Activated CD4-positive, alpha-beta T cell treated with anti-CD3 and anti-CD28 coated beads, Interleukin-2, amount 50 U/mL, for 24 hours (primary cell): ENCODE measurements at regions not wholly inside any gene's neighbourhood (a gene's known extent, or its start where the extent isn't known, plus 50 kb on each side); places are given as distances from the start of the nearest gene placed in this dataset.
"Not testable (repeated sequence)": the region's sequence is repeated elsewhere in the genome, so short reads cannot be mapped to it uniquely, and the experiment has no call there.

ENCODE experiments used
- DNase-seq, 2 donors: peaks; one replicate each; pipeline ENCODE4 v3.0.0-alpha.2; 2020; ENCODE audit warnings: low read depth in 1 of 2, low spot score in 1 of 2

GRCh38 chr1:181324797-181325616 is 158.3 kb upstream of the CACNA1E start:
- DNase-seq = peak in 1 of 2 donors; percentile 64

- not testable (repeated sequence) for DNase-seq
Observed at GRCh38 chr1:181325765-181326164, 157.6 kb upstream of the CACNA1E start.

GRCh38 chr1:181326348-181326747 is 157.0 kb upstream of the CACNA1E start:
- DNase-seq = no peak

DNA sequence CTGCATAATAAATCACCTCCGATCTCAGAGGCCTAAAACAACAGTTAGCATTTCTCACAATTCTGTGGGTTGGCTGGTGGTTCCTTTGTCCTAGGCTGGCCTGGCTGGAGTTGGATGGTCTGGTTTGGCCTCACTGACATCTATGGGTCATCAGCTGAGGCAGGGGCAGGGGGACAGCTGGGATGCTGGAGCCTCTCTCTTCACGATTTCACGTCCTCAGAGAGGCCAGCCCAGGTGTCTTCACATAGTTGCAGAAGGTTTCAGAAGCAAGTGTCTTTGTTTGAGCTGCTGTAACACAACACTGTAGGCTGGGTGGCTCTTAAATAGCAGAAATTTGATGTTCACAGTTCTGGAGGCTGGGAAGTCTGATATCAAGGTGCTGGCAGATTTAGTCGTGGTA is 155.5 kb upstream of the CACNA1E start:
- no peak for DNase-seq

DNA sequence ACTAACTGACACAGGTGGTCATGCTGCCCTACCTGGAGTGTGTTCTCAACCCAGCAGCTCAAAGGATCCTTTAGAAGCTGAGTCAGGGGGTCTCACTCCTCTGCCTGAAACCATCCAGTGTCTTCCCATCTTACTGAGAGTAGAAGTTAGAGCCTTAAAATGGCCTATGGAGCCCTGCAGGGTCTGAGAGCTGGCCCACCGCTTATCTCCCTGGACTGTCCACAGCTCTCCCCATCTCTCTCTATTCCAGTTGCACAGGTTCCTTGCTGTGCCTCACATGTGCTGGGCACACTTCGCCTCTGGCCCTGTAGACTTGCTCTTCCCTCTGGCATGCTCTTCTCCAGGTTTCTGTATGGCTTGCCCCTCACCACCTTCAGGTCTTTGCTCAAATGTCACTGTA is 148.6 kb upstream of the CACNA1E start:
- no peak for DNase-seq

DNA sequence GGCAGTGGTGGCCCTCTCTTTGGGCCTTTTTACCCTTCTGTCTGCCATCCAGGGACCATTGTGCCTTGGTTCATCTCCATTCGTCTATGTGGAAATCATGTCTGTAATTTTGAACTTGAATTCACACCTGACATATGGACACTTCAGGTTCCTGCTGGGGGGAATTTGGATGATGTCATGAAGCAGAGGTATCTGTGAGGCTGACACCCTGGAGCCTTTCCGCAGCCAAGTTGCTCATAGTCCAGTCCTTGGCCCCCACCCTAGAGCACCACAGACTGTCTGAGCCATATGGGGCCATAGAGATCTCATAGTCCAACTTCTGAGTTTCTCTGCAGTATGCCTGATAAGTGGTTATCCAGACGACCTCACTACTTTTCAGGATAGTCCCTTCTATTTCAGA is 147.7 kb upstream of the CACNA1E start:
- no peak for DNase-seq

GRCh38 chr1:181341026-181341632 is 142.2 kb upstream of the CACNA1E start:
- DNase-seq = no peak

GRCh38 chr1:181344091-181344490 is 139.2 kb upstream of the CACNA1E start:
- DNase-seq = no peak

DNA sequence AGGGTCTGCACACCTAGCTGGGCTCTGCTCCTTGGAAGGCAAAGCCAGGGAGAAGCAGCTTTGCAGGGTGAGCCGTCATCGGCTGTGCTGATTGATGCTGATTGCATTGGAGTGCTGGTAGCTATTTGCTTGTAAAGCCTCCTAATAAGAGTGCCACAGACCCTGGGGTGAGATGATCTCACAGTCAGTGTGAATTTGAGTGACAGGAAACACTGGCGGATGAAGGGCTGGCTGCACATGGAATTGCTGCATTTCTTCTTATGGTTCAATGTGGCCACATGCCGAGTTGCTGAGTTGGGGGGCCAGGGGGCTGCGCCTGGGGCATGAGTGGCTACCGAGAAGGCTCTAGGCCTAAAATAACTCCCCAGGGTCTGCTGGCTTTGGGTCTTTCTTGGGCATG is 138.2 kb upstream of the CACNA1E start:
- no peak for DNase-seq

DNA sequence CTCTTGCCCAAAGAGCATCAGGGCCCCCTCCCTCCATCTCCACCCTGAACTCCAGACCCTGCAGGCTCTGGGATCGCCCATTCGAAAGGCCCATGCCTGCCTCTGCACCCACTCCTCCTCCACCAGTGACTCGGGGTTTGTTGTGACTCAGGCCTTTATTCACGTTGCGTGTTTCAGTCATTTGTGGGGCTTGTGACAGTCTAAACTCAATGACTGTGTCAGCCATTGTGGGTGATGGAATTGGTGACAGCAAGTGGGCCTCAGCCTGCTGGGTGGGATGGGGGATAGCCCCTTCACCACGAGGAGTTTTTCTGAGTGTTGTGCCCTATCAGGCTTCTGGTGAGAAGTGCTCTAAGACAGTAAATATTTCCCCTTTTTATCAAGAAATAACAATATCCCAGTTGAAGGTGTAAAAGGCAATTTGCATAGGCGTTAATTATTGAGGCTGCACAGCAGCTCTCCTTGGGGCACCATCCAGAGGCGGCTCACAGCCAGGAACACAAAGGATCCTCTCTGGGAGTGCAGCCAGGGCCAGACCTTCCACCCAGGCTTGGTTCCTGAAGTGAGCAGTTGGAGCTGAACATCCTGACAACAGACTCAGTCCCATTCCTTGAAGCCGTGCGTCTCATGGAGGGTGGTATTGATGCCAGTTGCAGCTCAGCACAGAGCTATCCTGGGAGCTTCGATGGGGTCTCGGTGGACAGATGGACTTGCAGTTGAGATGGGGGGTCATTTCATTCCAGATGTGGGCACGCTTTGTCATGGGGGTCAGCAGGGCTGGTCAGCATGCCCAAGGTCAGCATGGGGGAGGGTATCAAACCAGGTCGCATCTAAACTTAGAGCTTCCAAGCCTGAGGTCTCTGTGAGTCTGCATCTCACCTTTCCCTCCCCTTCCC is 135.6 kb upstream of the CACNA1E start:
- no peak for DNase-seq

- DNase-seq = no peak
Observed at GRCh38 chr1:181349512-181349911, 133.8 kb upstream of the CACNA1E start.

DNA sequence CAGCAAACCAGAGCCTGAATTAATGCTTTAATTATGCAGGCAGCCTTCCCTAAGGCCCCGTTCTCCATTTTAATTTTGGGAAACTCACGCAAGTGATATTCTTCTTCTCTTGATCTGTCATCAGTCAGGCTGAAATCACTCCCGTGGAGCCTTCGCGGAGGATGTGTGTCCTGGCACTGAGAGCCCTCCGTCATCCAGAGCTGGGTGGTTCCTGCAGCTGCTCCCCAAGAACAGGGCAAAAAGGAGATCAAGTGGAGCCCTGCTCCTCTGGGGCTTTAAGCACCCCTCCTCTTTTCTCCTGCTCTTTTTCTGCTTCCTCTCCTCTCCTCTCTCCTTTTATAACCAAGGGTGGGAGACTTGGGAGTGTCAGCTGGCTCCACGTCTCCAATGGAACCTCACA is 133.2 kb upstream of the CACNA1E start:
- no peak for DNase-seq

GRCh38 chr1:181351740-181352139 is 131.6 kb upstream of the CACNA1E start:
- no peak for DNase-seq

DNA sequence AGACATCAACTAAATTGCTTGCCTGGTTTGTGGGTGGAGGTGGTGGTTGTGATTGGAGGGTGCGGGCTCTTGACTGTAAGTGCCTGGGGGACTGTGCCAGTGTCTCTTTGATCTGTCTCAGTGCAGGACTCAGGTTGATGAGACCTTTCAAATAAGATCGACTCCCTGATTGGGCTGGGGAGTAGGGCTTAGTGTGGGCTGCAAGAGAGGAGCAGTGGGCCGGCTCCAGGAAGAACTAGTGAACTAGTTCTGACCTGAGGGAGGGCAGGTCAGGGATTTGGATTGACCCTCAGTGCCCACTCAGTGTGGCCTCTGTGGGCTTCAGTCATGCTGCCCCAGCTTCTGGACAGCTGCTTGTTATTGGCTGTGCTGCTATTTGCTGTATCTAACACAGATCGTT is 130.6 kb upstream of the CACNA1E start:
- no peak for DNase-seq

DNA sequence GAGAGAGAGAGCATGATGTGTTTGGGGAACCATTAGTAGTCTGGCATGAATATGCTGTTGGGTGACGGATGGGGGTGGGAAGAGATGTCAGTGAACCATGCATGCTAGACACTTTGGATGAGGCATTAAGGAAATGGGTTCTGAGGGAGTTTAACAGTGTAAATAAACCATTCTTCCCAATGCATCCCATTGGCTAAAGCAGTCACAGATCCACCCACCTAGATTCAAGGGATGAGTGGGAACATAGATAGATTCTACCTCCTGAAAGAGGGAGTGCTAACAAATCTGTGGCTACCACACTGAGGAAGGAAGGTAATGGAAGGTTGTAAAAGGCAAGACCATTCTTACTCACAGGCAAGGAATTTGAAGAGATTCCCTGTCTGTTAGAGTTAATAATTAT is 129.8 kb upstream of the CACNA1E start:
- no peak for DNase-seq

- no peak for DNase-seq
Observed at GRCh38 chr1:181354865-181355264, 128.5 kb upstream of the CACNA1E start.

DNA sequence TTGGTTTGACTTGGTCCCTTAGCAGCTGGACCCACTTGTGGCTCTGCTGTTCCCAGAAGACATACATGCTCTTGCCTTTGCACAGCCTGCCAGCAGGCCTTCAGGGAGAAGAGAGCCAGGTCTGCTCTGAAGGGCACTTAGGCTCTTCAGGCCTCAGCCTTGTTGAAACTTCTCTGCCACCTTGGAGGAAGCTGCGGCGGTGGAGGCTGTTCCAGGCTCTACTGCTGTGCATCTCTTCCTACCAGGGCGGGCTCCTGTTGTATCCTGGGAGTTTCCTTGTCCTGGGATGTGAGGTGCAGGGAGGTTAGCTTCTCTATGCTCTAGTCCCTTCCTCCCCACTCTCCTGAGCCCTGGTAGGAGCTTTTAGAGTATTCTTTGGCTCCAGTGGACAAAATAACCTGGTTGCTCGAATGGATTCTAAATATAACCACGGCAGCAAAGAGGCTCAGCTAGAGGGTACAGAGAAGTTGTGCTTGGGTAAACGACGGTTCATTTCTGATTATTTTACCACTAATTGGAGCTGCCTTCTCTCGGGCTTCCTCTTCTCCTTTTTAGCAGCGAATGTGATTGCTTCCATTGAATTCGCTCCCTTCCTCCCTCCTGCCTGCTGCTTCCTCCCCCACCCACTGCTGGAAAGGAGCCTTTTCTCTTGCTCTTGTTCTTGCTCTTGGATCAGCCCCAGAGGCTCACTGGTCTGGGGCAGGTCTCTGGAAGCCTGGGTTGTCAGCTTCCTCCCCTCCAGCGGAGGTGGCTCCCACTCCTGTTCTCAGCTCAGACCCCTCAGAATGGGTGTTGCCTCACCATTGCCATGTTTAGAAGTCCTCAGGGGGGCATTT is 126.6 kb upstream of the CACNA1E start:
- DNase-seq = no peak

DNA sequence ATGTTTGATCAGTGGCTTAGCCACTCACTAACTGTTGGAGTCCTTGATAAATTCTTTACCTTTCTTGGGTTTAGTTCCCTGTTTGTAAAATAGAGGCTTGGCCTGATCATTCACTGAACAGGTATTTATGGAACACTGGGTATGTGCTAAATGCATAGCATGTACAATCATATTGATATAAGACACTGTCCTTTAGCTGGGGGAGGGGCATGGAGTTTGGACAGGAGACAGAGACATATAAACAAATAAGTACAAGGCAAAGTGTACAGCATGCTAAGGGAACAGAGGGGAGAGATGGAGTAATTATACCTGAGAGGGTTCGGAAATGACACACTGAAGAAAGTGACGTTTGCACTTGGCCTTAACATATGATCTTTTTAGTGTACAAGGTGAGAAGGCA is 124.3 kb upstream of the CACNA1E start:
- DNase-seq = no peak

- no peak for DNase-seq
Observed at GRCh38 chr1:181364801-181365200, 118.5 kb upstream of the CACNA1E start.

- no peak for DNase-seq
Observed at GRCh38 chr1:181366910-181367309, 116.4 kb upstream of the CACNA1E start.

- DNase-seq = no peak
Observed at GRCh38 chr1:181369416-181369815, 113.9 kb upstream of the CACNA1E start.
